ENCODE measurements at regions not wholly inside any gene's neighbourhood (a gene's known extent, or its start where the extent isn't known, plus 50 kb on each side); places are given as distances from the start of the nearest gene placed in this dataset.
A peak's percentile ranks its signal among the peaks of the same experiment; 100 is the strongest.

- POLR2A ChIA-PET = no interaction called here
- CTCF ChIA-PET = interaction anchor here (0.9 to 2.7 kb wide), 9 partner anchors 9 to 245 kb away, joined by 3 to 10 read pairs (median 5); no protein-coding TSS in a partner anchor
- peak; percentile 52 for DNase-seq (ENCODE audit: extremely low spot score)
- no peak for TF ChIP-seq CTCF (IDR thresholded peaks at IDR 0.05; ENCODE audit: control extremely low read depth, extremely low read depth, low read depth, missing control alignments)
These were observed 174.6 kb upstream of the ZNF608 start for GRCh38 chr5:124920909-124921666.

GRCh38 chr5:124921694-124922093, 175.3 kb upstream of the ZNF608 start:
- no peak for DNase-seq (ENCODE audit: extremely low spot score)
- ChIA-PET CTCF (interaction anchor here (1.0 to 2.0 kb wide), 3 partner anchors 8 to 20 kb away, joined by 3 to 6 read pairs (median 5); no protein-coding TSS in a partner anchor), POLR2A (no interaction called here)
- no peak for TF ChIP-seq CTCF (IDR thresholded peaks at IDR 0.05; ENCODE audit: control extremely low read depth, extremely low read depth, low read depth, missing control alignments)

GRCh38 chr5:124922255-124922975, 176.0 kb upstream of the ZNF608 start:
- no peak for TF ChIP-seq CTCF (IDR thresholded peaks at IDR 0.05; ENCODE audit: control extremely low read depth, extremely low read depth, low read depth, missing control alignments)

GRCh38 chr5:124923131-124923530, 176.7 kb upstream of the ZNF608 start:
- ChIA-PET CTCF (interaction anchor here (0.8 to 2.2 kb wide), 4 partner anchors 9 to 23 kb away, joined by 3 to 6 read pairs (median 4); no protein-coding TSS in a partner anchor), POLR2A (no interaction called here)
- TF ChIP-seq CTCF (IDR thresholded peaks at IDR 0.05; ENCODE audit: control extremely low read depth, extremely low read depth, low read depth, missing control alignments) = no peak
- no peak for DNase-seq (ENCODE audit: extremely low spot score)

More at GRCh38 chr5:124922255-124922975, 176.0 kb upstream of the ZNF608 start:
- ChIA-PET POLR2A (no interaction called here), CTCF (interaction anchor here (1.0 to 2.2 kb wide), 4 partner anchors 8 to 23 kb away, joined by 3 to 6 read pairs (median 6); no protein-coding TSS in a partner anchor)
- no peak for DNase-seq (ENCODE audit: extremely low spot score)

GRCh38 chr5:124924729-124925128, 178.3 kb upstream of the ZNF608 start:
- POLR2A ChIA-PET = no interaction called here
- CTCF ChIA-PET = interaction anchor here (1.4 to 2.2 kb wide), 2 partner anchors 8 to 12 kb away, joined by 5 to 6 read pairs; no protein-coding TSS in a partner anchor
- TF ChIP-seq CTCF (IDR thresholded peaks at IDR 0.05; ENCODE audit: control extremely low read depth, extremely low read depth, low read depth, missing control alignments) = no peak
- DNase-seq (ENCODE audit: extremely low spot score) = no peak

- DNase-seq (ENCODE audit: extremely low spot score) = no peak
- TF ChIP-seq CTCF (IDR thresholded peaks at IDR 0.05; ENCODE audit: control extremely low read depth, extremely low read depth, low read depth, missing control alignments) = no peak
- CTCF ChIA-PET = interaction anchor here (0.8 to 1.6 kb wide), 3 partner anchors 47 to 282 kb away, joined by 3 to 5 read pairs (median 3); no protein-coding TSS in a partner anchor
- POLR2A ChIA-PET = no interaction called here
These were observed 181.3 kb upstream of the ZNF608 start for GRCh38 chr5:124927735-124928134.

Data from GM10248 (cell line).